Mucosa of descending colon (tissue), 3 donors: ENCODE measurements at regions not wholly inside any gene's neighbourhood (a gene's known extent, or its start where the extent isn't known, plus 50 kb on each side); places are given as distances from the start of the nearest gene placed in this dataset.
"Not testable (repeated sequence)": the region's sequence is repeated elsewhere in the genome, so short reads cannot be mapped to it uniquely, and the experiment has no call there.

Source experiments
- ATAC-seq: fragments of 200-7000 bp; cut with Tn5 transposase; one replicate; pipeline ENCODE4 v1.9.1; 2020; ENCODE audit warnings: mild to moderate bottlenecking, moderate library complexity
- DNase-seq, 3 donors: peaks; one replicate each; pipeline ENCODE4 v3.0.0-alpha.2; 2020
- H3K36me3 ChIP-seq: fragments of 200-600 bp; one replicate; pipeline ENCODE4 v1.8.0; 2021; ENCODE audit warnings: low read depth, mild to moderate bottlenecking
- H3K4me1 ChIP-seq: fragments of 200-600 bp; one replicate; pipeline ENCODE4 v1.8.0; 2021; ENCODE audit warnings: low read depth, mild to moderate bottlenecking
- H3K4me3 ChIP-seq: fragments of 200-600 bp; one replicate; pipeline ENCODE4 v1.8.0; 2021; ENCODE audit warnings: mild to moderate bottlenecking
- H3K9me3 ChIP-seq: fragments of 200-600 bp; one replicate; pipeline ENCODE4 v1.8.0; 2021; ENCODE audit warnings: mild to moderate bottlenecking
- CTCF ChIP-seq: fragments of 200-600 bp; IDR thresholded peaks from one replicate; pipeline ENCODE4 v1.8.0; 2022; ENCODE audit warnings: antibody characterized with exemption, mild to moderate bottlenecking
- intact Hi-C, 2 donors: fragments of 100-400 bp; cut with DNase I in 1 of 2; cut with micrococcal nuclease in 1 of 2; formaldehyde crosslinking; loops; one replicate each; pipeline versions ENCODE4 v1.11.0 to v1.11.1; 2022; cut with DNase I, micrococcal nuclease
- donor health status: DM: no; HTN: no; CAD: no; lungs with moderate emphysema.
- donor health status: DM: no; HTN: no; CAD: no.
- donor health status: DM: no; HTN: yes; CAD: no.

DNA sequence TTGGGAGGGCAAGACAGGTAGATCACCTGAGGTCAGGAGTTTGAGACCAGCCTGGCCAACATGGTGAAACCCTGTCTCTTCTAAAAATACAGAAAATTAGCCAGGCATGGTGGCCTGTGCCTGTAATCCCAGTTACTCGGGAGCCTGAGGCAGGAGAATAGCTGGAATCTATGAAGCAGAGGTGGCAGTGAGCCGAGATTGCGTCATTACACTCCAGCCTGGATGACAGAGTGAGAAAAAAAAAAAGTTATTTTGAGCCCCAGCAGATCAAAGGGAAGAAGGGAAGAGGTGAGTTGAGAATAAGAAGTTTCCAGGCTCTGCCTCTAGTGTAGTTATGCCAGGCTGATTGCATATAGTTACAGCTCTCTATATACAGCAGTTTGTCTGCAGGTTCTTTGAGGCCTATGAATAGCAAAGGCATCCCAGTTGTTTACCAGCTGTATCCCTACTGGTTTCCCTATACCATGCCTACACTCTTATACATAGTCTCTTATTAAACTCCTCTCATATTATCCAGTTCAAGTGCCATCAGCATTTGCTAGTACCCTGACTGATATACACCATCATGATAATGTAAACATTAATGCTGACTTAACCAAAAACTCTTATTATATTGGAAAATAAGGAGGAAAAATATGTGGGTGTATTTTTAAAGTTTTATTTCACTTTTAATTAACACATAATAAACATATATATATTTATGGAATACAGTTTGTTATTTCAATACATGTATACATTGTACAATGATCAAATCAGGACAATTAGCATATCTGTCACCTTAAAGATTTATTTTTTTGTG lies 823.6 kb upstream of the ADGRB3 start:
- intact Hi-C loops = no loop called here
- DNase-seq (no peak), ATAC-seq (no peak)
- TF ChIP-seq CTCF = no peak
- Histone ChIP-seq H3K9me3 (peaks cover 55% of the 10 kb centered on the region), H3K4me1 (no peaks in the 10 kb centered on the region), H3K36me3 (no peaks in the 10 kb centered on the region), H3K4me3 (no peak overlapping the region)

GRCh38 chr6:67804808-67805207 lies 830.3 kb upstream of the ADGRB3 start:
- H3K9me3 ChIP-seq = peaks cover 36% of the 10 kb centered on the region
- H3K4me1 ChIP-seq, ATAC-seq, DNase-seq, intact Hi-C loops, H3K4me3 ChIP-seq, H3K36me3 ChIP-seq: not testable (repeated sequence)

- Histone ChIP-seq H3K4me1 (no peaks in the 10 kb centered on the region), H3K36me3 (no peaks in the 10 kb centered on the region), H3K9me3 (peaks cover 49% of the 10 kb centered on the region), H3K4me3 (no peak overlapping the region)
- DNase-seq = no peak
- TF ChIP-seq CTCF = no peak
- no peak for ATAC-seq
- intact Hi-C loops = no loop called here
Observed at GRCh38 chr6:67802771-67803170, 832.3 kb upstream of the ADGRB3 start.

GRCh38 chr6:67792996-67793395 lies 842.1 kb upstream of the ADGRB3 start:
- no peak overlapping the region for H3K4me3 ChIP-seq
- intact Hi-C loops = no loop called here
- no peaks in the 10 kb centered on the region for H3K4me1 ChIP-seq
- TF ChIP-seq CTCF = no peak
- no peaks in the 10 kb centered on the region for H3K36me3 ChIP-seq
- DNase-seq (no peak), ATAC-seq (no peak)
- peaks cover 31% of the 10 kb centered on the region for H3K9me3 ChIP-seq

DNA sequence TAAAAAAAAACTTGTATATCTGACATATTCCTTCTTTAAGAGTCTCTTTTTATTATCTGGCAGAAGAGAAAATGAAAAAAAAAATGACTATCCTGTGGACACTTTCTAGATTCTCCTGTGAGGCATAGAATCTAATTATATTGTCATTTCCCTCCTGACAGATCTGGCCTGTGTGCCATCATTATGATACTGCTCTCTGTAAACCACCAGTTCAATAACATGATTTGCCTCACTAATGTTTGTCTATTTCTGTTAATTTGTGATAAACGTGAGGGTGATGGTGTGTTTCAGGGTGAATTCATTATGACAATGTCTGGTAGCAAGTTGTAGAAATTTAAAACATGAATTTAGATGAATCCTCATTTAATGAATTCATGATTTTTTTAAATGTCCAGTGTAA lies 844.5 kb upstream of the ADGRB3 start:
- H3K4me1 ChIP-seq = no peaks in the 10 kb centered on the region
- ATAC-seq (no peak), DNase-seq (no peak)
- no peaks in the 10 kb centered on the region for H3K36me3 ChIP-seq
- peaks cover 19% of the 10 kb centered on the region for H3K9me3 ChIP-seq
- no peak for TF ChIP-seq CTCF
- intact Hi-C loops = no loop called here
- no peak overlapping the region for H3K4me3 ChIP-seq

DNA sequence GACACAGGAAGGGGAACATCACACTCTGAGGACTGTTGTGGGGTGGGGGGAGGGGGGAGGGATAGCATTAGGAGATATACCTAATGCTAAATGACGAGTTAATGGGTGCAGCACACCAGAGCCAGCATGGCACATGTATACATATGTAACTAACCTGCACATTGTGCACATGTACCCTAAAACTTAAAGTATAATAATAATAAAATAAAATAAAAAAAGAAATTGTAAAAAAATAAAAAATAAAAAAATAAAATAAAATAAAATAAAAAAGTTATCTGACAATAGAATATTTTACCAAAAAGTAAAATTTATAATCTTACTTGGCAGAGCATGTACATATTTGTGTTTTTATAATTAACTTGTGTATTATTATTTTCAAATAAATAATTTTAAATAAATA lies 848.0 kb upstream of the ADGRB3 start:
- ATAC-seq, H3K4me3 ChIP-seq, H3K36me3 ChIP-seq, DNase-seq, intact Hi-C loops, H3K4me1 ChIP-seq: not testable (repeated sequence)
- peaks cover 12% of the 10 kb centered on the region for H3K9me3 ChIP-seq

DNA sequence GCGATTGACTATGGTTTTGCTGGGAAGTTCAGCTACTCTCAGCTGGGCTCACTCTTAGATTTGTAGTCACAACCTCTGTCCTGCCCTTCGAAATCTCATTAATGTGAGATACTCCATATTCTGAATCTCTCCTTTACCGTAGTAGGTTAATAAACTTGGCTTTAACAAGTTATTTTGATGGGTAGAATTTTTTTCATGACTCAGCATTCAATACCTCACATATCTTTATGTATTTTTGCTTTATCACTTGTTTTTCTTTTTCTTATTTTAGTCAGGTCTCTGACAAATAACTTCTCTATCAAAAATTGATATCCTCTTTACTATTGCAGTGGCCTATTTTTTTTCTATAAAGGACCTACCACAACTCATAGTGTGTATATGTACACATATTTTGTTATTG lies 855.2 kb upstream of the ADGRB3 start:
- intact Hi-C loops = no loop called here
- no peak overlapping the region for H3K4me3 ChIP-seq
- ATAC-seq (no peak), DNase-seq (no peak)
- H3K9me3 ChIP-seq = peaks cover 21% of the 10 kb centered on the region
- TF ChIP-seq CTCF = no peak
- H3K36me3 ChIP-seq = no peaks in the 10 kb centered on the region
- no peaks in the 10 kb centered on the region for H3K4me1 ChIP-seq
